ENCODE measurements at regions not wholly inside any gene's neighbourhood (a gene's known extent, or its start where the extent isn't known, plus 50 kb on each side); places are given as distances from the start of the nearest gene placed in this dataset.

DNA sequence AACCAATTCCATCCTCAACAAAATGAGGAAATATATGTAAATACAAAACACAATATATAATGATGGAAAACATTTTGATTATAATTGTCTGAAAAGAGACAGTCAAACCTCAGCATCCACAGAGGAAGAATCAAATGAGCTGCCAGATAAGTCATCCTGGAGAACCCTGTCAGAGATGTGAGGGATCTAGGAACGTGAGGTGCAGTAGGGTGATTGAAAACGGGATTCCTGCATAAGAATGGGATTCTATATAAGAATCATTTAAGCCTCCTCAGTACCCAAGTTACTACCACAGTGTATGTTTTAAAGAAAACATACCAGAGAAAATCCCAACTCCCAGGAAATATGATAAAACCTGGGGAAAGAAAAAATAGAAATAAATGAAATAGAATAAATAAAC lies 690.5 kb downstream of the FRK start:
- no peak for DNase-seq
- no peak overlapping the region for H3K4me3 ChIP-seq
- no peak overlapping the region for H3K27ac ChIP-seq
- H3K4me1 ChIP-seq, result no peaks in the 10 kb centered on the region
- no peaks in the 10 kb centered on the region for H3K27me3 ChIP-seq
- H3K36me3 ChIP-seq, result no peaks in the 10 kb centered on the region
- H3K9me3 ChIP-seq (replicated peaks), result no peaks in the 10 kb centered on the region

DNA sequence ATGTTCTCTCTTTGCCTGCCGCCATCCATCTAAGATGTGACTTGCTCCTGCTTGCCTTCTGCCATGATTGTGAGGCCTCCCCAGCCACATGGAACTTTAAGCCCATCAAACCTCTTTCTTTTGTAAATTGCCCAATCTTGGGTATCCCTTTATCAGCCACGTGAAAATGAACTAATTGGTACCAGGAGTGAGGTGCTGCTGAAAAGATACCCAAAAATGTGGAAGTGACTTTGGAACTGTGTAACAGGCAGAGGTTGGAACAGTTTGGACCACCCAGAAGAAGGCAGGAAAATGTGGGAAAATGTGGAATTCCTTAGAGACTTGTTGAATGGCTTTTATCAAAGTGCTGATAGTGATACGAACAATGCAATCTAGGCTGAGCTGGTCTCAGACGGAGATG lies 694.9 kb downstream of the FRK start:
- no peaks in the 10 kb centered on the region for H3K27me3 ChIP-seq
- H3K27ac ChIP-seq, result no peak overlapping the region
- no peaks in the 10 kb centered on the region for H3K4me1 ChIP-seq
- no peak overlapping the region for H3K4me3 ChIP-seq
- H3K36me3 ChIP-seq, result no peaks in the 10 kb centered on the region
- no peak for DNase-seq
- no peaks in the 10 kb centered on the region for H3K9me3 ChIP-seq (replicated peaks)

DNA sequence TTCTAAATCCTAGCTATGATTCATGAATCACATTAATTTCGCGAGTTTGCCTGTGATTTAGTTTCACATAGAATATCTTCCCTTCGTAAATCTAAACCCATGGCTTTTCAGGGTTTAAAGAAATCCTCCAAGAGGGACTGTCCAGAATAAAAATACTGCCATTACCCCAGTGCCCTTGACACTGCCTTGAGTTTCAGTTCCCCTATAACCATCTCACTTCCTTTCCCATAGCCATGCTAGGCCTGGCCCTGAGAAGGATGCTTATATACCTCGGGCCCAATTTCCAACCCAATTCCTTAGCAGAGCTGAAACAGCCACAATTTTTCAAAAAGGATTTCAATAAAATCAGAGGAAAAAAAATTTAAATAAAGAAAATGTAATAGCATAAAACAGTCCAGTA lies 697.3 kb downstream of the FRK start:
- Histone ChIP-seq H3K4me1 (no peaks in the 10 kb centered on the region), H3K27ac (no peak overlapping the region), H3K36me3 (no peaks in the 10 kb centered on the region), H3K4me3 (no peak overlapping the region), H3K27me3 (no peaks in the 10 kb centered on the region), H3K9me3 (replicated peaks) (no peaks in the 10 kb centered on the region)
- no peak for DNase-seq

DNA sequence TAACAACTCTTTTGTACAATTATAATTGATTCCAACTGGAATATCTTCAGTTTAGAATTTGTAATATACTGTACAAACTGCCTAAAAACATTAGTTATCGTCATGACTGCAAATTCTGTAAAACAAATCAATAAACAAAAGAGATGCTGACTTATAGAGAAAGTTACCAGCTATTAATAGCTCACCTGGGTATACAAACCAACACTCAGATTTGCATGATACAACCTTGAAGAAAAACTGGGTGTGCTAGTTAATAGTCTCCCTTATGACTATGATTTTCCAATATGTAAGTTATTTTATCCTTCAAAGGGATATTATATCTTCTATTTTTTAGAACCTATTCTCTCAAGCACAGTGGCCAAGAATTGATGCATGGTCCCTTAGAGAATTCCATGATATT lies 698.5 kb downstream of the FRK start:
- DNase-seq, result no peak
- Histone ChIP-seq H3K4me1 (no peaks in the 10 kb centered on the region), H3K27me3 (no peaks in the 10 kb centered on the region), H3K4me3 (no peak overlapping the region), H3K36me3 (no peaks in the 10 kb centered on the region), H3K27ac (no peak overlapping the region), H3K9me3 (replicated peaks) (no peaks in the 10 kb centered on the region)

DNA sequence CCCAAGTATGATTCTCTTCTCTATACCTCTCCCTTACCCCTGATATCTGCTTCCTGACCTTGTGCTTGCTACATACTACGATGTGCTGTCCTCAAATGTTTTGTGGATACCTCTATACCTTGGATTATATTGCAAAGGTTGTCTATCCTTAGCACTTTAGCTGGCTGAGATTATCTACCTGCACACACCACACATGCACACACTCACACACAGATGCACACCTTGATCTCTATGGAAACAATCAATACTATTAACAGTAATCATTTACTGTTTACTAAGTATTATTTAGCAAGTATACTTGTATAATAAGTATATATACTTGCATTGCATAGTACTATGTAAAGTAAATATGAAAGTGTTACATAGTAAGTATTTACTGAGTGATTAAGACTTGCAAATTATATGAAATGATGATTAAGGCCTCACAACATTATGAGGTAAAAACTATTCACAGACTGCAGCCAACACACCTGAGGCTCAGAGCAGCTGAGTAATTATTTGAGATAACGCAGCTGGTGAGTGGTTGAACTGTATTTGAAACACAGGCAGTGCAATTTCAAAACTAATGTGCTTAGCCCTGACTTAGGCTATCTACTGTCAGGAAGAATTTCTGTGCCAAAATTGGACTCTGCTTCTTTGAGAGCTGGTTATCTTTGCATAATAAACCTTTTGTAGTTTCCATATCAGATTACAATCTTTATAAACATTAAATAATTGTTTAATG lies 699.9 kb downstream of the FRK start:
- DNase-seq, result no peak
- H3K27ac ChIP-seq, result no peak overlapping the region
- H3K27me3 ChIP-seq, result no peaks in the 10 kb centered on the region
- H3K36me3 ChIP-seq, result no peaks in the 10 kb centered on the region
- no peaks in the 10 kb centered on the region for H3K9me3 ChIP-seq (replicated peaks)
- H3K4me1 ChIP-seq, result no peaks in the 10 kb centered on the region
- no peak overlapping the region for H3K4me3 ChIP-seq

DNA sequence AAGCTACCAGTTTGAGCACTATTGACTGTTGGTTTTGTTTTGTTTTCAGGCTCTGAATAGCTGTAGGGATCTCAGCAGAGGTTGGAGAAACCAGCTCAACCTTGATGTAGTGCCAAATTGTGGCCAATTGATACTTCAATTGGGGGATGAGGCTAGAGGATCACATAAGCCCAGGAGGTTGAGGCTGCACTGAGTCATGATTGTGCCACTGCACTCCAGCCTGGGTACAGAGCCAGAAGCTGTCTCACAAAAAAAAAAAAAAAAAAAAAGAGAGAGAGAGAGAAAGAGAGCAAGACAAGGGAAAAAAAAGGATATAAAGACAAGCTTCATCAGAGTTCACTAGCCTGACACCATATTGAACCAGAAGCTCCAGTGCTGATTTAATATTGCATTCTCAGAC lies 702.1 kb downstream of the FRK start:
- H3K4me1 ChIP-seq, result no peaks in the 10 kb centered on the region
- no peaks in the 10 kb centered on the region for H3K9me3 ChIP-seq (replicated peaks)
- H3K36me3 ChIP-seq, result no peaks in the 10 kb centered on the region
- no peak overlapping the region for H3K27ac ChIP-seq
- no peaks in the 10 kb centered on the region for H3K27me3 ChIP-seq
- peak in 1 of 2 experiments; percentile 1 for DNase-seq
- H3K4me3 ChIP-seq, result no peak overlapping the region

DNA sequence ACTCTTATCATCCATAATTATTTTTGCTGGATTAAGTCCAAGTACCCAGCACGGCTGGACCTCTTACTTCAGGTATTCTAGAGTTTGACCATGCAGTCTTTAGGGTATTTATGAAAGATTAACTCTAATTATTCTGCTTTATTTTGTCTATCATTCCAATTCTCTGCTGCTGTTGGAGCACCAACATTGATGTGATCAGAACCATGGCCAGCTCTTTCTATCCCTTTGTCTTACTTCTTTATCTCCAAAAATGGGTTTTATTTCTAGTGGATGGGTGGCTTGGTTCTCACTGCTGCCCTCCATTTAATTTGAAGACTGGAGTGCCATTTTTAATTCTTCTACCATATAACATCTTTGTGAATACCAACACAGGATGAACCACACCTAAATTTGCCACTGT lies 704.3 kb downstream of the FRK start:
- Histone ChIP-seq H3K4me3 (no peak overlapping the region), H3K36me3 (no peaks in the 10 kb centered on the region), H3K27me3 (no peaks in the 10 kb centered on the region), H3K27ac (no peak overlapping the region), H3K9me3 (replicated peaks) (no peaks in the 10 kb centered on the region), H3K4me1 (no peaks in the 10 kb centered on the region)
- no peak for DNase-seq

DNA sequence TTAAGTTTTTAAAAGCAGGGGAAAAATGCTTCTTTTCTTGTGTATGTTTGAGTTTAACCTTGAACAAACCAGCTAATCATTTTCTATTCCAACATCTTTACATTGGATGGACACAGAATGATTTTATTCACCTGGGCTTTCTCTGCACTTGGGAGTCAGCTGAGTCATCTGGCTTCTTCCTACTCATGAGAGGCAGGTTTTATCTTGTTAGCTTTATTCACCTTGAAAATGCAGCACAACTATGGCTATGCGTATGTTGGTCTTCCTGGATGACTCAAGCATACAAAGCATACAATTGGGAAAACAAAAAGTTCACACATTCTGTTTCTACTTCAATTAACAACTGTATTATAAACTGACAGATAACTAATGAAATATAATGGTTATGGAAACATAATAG lies 737.7 kb downstream of the FRK start:
- H3K27ac ChIP-seq, result no peak overlapping the region
- H3K4me3 ChIP-seq, result no peak overlapping the region
- H3K4me1 ChIP-seq, result no peaks in the 10 kb centered on the region
- H3K27me3 ChIP-seq, result no peaks in the 10 kb centered on the region
- no peak for DNase-seq
- H3K9me3 ChIP-seq (replicated peaks), result no peaks in the 10 kb centered on the region
- no peaks in the 10 kb centered on the region for H3K36me3 ChIP-seq

DNA sequence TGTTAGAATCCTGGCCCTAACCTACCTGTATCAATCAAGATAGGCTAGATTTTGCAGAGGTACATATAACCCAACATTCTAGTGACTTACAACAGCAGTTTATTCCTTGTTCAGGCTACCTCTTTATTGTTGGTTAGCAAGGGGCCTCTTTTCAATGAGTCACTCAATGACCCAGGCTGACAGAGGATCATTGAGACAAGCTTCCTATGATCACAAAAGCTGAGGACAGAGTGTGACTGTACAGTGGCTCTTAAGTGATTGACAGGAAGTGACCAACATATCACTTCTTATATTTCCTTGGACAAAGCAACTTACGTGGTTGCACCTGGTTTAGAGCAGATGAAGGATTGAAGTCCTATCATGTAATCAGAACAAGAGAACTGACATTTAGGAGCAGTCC lies 740.9 kb downstream of the FRK start:
- H3K27ac ChIP-seq, result no peak overlapping the region
- no peak overlapping the region for H3K4me3 ChIP-seq
- H3K9me3 ChIP-seq (replicated peaks), result no peaks in the 10 kb centered on the region
- no peaks in the 10 kb centered on the region for H3K4me1 ChIP-seq
- no peaks in the 10 kb centered on the region for H3K27me3 ChIP-seq
- no peaks in the 10 kb centered on the region for H3K36me3 ChIP-seq
- DNase-seq, result no peak

DNA sequence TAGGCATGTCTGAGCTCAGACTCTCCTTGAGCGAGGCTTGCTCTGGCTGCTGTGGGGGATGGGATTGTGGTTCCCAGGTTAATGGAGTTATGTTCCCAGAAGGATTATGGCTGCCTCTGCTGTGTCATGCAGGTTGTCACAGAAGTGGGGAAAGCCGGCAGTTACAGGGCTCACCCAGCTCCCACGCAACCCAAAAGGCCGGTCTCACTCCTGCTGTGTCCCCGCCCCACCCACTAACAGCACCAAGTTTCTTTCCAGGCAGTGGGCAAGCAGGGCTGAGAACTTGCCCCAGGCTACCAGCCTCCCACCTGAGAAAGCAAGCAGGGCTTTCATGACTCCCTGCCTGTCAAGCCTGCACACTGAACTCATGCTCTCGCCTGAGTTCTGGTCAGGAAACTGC lies 750.5 kb downstream of the FRK start:
- H3K4me3 ChIP-seq, result no peak overlapping the region
- 0 out of 2 replicates have a peak, but pooled peaks cover 4% of the 10 kb centered on the region for H3K9me3 ChIP-seq (replicated peaks)
- no peaks in the 10 kb centered on the region for H3K36me3 ChIP-seq
- H3K4me1 ChIP-seq, result no peaks in the 10 kb centered on the region
- H3K27ac ChIP-seq, result no peak overlapping the region
- DNase-seq, result no peak
- H3K27me3 ChIP-seq, result no peaks in the 10 kb centered on the region

DNA sequence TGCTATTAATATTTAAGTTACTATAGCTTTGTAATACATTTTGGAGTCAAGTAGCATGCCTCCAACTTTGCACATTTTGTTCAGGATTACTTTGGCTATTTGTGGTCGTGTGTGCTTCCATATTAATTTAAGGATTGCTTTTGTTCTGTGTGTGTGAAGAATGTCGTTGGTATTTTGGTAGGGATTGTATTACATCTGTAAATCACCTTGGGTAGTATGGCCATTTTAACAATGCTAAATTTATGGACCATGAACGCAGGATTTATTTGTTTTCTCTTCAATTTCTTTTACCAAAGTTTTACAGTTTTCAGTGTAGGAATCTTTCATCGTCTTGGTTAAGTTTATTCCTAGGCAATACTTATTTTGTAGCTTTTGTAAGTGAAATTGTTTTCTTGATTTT lies 758.0 kb downstream of the FRK start:
- Histone ChIP-seq H3K4me1 (no peaks in the 10 kb centered on the region; the same call in 1 of the 2 replicates), H3K4me3 (no peak overlapping the region), H3K36me3 (no peaks in the 10 kb centered on the region), H3K9me3 (replicated peaks) (0 out of 2 replicates have a peak, but pooled peaks cover 4% of the 10 kb centered on the region), H3K27me3 (no peaks in the 10 kb centered on the region), H3K27ac (no peak overlapping the region)
- peak in 1 of 2 experiments; percentile 5 for DNase-seq

DNA sequence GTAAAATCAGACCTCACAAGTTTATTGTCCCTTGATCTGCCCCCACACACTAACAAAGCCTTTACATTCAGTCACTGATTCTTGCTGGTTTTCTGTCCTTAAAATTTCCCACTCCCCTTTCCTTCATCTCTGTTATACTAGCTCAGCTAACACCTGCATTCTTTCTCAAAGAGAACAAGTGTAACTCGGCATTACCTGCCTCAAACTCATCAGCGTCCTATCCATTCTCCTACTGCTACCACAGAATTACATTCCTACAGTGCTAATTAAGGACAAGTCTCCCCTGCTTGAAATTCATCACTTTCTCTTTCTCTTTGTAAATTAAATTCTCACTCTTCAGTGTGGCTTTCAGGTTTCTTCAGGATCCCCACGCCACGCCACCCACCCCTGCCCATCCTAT lies 773.2 kb downstream of the FRK start:
- H3K4me1 ChIP-seq, result no peaks in the 10 kb centered on the region
- H3K27ac ChIP-seq, result no peak overlapping the region
- H3K27me3 ChIP-seq, result no peaks in the 10 kb centered on the region
- H3K4me3 ChIP-seq, result no peak overlapping the region
- DNase-seq, result no peak
- H3K9me3 ChIP-seq (replicated peaks), result no peaks in the 10 kb centered on the region
- H3K36me3 ChIP-seq, result no peaks in the 10 kb centered on the region

DNA sequence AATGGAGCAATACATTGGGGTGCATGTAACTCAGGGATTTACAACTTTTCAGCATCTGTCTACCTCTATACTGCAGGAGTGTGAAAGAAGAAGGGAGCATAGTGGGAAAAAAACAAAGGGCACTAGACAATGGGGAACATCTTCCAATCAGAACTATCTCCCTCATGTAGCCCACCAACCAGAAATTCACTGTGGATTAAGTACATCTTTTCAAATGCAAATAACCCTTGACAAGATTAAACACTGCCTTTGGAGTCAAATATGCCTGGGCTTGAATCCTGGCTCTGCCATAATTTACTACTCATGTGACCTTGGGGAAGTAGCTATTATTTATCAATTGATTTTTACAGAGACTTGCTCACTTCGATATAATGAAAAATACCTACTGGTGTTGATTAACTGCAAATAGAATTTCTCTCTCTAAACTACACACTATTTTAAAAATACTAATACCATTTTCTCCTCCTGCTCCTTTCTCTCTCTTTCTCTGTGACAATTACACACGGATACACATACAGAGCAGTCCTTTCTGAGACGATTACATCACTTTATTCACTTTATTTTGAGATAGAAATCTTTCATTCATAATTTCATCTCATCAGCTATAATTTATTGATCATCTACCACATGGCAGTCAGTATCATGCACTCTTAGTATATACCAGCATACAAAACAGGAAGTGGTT lies 783.7 kb downstream of the FRK start:
- Histone ChIP-seq H3K4me1 (no peaks in the 10 kb centered on the region), H3K27me3 (no peaks in the 10 kb centered on the region), H3K27ac (no peak overlapping the region), H3K9me3 (replicated peaks) (no peaks in the 10 kb centered on the region), H3K4me3 (no peak overlapping the region), H3K36me3 (no peaks in the 10 kb centered on the region)
- no peak for DNase-seq

DNA sequence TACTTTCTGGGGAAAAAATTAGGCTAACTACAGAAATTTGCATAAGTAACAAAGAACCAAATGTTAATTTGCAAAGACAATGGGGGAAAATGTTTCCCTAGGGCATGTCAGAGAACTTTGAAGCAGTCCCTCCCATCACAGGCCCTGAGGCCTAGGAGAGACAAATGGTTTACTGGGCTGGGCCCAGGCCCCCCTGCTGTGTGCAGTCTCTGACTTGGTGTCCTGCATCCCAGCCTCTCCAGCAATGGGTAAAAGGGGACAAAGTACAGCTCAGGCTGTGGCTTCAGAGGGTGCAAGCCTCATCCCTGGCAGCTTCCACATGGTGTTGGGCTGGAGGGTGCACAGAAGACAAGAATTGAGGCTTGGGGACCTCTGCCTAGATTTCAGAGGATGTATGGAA lies 788.4 kb downstream of the FRK start:
- Histone ChIP-seq H3K4me3 (no peak overlapping the region), H3K4me1 (no peaks in the 10 kb centered on the region), H3K9me3 (replicated peaks) (no peaks in the 10 kb centered on the region), H3K36me3 (no peaks in the 10 kb centered on the region), H3K27me3 (no peaks in the 10 kb centered on the region), H3K27ac (no peak overlapping the region)
- DNase-seq, result no peak

DNA sequence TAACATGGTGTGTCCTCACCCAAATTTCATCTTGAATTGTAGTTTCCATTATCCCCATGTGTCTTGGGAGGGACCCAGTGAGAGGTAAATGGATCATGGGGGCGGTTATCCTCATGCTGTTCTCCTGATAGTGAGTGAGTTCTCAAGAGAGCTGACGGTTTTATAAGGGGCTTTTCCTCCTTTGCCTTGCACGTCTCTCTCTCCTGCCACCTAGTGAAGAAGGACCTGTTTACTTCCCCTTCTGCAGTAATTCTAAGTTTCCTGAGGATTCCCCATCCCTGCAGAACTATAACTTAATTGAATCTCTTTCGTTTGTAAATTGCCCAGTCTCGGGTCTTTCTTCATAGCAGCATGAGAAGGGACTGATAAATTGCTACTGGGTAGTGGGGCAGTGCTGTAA lies 789.3 kb downstream of the FRK start:
- Histone ChIP-seq H3K27me3 (no peaks in the 10 kb centered on the region), H3K4me3 (no peak overlapping the region), H3K27ac (no peak overlapping the region), H3K9me3 (replicated peaks) (no peaks in the 10 kb centered on the region), H3K4me1 (no peaks in the 10 kb centered on the region), H3K36me3 (no peaks in the 10 kb centered on the region)
- peak in 1 of 2 experiments; percentile 6 for DNase-seq

DNA sequence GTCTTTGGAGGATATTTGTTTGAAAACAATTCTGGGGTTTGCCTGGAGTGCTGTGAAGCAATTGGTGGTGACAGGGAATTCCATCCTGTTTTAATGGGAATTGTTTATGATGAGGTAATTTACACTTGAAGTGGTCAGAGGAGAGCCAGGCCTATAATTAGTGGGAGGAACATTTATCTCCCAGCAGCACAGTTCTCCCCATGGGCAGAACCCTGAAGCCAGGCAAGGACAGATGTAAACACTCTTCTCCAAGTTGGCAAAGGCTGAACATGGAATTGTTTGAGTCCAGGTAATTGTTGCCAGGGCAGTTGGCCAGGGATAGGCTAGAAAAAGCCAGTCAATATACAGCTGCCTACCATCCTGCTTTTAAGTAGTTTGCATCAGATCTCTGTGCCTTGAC lies 789.7 kb downstream of the FRK start:
- no peaks in the 10 kb centered on the region for H3K36me3 ChIP-seq
- H3K9me3 ChIP-seq (replicated peaks), result no peaks in the 10 kb centered on the region
- DNase-seq, result no peak
- H3K4me3 ChIP-seq, result no peak overlapping the region
- H3K27me3 ChIP-seq, result no peaks in the 10 kb centered on the region
- H3K27ac ChIP-seq, result no peak overlapping the region
- no peaks in the 10 kb centered on the region for H3K4me1 ChIP-seq

All from SJCRH30 (cell line).